ENCODE measurements at regions not wholly inside any gene's neighbourhood (a gene's known extent, or its start where the extent isn't known, plus 50 kb on each side); places are given as distances from the start of the nearest gene placed in this dataset.

DNA sequence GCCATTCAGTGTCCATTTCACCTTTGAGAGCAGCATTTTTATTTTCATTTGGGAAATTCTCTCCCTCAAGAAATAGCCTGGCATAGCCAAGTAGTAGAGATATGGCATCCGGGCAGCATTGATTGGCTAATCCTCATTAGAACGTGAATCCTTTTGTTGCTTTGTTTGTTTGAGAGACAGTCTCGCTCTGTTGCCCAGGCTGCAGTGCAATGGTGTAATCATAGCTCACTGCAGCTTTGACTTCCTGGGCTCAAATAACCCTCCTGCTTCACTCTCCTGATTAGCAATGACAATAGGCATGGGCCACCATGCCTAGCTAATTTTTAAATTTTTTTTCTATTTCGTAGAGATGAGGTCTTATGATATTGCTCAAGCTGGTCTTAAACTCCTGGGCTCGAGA is 1174.9 kb upstream of the AUTS2 start (continued):
- TF ChIP-seq, protein P1, sequence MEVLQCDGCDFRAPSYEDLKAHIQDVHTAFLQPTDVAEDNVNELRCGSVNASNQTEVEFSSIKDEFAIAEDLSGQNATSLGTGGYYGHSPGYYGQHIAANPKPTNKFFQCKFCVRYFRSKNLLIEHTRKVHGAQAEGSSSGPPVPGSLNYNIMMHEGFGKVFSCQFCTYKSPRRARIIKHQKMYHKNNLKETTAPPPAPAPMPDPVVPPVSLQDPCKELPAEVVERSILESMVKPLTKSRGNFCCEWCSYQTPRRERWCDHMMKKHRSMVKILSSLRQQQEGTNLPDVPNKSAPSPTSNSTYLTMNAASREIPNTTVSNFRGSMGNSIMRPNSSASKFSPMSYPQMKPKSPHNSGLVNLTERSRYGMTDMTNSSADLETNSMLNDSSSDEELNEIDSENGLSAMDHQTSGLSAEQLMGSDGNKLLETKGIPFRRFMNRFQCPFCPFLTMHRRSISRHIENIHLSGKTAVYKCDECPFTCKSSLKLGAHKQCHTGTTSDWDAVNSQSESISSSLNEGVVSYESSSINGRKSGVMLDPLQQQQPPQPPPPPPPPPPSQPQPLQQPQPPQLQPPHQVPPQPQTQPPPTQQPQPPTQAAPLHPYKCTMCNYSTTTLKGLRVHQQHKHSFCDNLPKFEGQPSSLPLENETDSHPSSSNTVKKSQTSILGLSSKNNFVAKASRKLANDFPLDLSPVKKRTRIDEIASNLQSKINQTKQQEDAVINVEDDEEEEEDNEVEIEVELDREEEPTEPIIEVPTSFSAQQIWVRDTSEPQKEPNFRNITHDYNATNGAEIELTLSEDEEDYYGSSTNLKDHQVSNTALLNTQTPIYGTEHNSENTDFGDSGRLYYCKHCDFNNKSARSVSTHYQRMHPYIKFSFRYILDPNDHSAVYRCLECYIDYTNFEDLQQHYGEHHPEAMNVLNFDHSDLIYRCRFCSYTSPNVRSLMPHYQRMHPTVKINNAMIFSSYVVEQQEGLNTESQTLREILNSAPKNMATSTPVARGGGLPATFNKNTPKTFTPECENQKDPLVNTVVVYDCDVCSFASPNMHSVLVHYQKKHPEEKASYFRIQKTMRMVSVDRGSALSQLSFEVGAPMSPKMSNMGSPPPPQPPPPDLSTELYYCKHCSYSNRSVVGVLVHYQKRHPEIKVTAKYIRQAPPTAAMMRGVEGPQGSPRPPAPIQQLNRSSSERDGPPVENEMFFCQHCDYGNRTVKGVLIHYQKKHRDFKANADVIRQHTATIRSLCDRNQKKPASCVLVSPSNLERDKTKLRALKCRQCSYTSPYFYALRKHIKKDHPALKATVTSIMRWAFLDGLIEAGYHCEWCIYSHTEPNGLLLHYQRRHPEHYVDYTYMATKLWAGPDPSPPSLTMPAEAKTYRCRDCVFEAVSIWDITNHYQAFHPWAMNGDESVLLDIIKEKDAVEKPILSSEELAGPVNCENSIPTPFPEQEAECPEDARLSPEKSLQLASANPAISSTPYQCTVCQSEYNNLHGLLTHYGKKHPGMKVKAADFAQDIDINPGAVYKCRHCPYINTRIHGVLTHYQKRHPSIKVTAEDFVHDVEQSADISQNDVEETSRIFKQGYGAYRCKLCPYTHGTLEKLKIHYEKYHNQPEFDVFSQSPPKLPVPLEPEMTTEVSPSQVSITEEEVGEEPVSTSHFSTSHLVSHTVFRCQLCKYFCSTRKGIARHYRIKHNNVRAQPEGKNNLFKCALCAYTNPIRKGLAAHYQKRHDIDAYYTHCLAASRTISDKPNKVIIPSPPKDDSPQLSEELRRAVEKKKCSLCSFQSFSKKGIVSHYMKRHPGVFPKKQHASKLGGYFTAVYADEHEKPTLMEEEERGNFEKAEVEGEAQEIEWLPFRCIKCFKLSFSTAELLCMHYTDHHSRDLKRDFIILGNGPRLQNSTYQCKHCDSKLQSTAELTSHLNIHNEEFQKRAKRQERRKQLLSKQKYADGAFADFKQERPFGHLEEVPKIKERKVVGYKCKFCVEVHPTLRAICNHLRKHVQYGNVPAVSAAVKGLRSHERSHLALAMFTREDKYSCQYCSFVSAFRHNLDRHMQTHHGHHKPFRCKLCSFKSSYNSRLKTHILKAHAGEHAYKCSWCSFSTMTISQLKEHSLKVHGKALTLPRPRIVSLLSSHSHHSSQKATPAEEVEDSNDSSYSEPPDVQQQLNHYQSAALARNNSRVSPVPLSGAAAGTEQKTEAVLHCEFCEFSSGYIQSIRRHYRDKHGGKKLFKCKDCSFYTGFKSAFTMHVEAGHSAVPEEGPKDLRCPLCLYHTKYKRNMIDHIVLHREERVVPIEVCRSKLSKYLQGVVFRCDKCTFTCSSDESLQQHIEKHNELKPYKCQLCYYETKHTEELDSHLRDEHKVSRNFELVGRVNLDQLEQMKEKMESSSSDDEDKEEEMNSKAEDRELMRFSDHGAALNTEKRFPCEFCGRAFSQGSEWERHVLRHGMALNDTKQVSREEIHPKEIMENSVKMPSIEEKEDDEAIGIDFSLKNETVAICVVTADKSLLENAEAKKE (CRISPR knock-in tag; IDR thresholded peaks at IDR 0.05), result no peak

DNA sequence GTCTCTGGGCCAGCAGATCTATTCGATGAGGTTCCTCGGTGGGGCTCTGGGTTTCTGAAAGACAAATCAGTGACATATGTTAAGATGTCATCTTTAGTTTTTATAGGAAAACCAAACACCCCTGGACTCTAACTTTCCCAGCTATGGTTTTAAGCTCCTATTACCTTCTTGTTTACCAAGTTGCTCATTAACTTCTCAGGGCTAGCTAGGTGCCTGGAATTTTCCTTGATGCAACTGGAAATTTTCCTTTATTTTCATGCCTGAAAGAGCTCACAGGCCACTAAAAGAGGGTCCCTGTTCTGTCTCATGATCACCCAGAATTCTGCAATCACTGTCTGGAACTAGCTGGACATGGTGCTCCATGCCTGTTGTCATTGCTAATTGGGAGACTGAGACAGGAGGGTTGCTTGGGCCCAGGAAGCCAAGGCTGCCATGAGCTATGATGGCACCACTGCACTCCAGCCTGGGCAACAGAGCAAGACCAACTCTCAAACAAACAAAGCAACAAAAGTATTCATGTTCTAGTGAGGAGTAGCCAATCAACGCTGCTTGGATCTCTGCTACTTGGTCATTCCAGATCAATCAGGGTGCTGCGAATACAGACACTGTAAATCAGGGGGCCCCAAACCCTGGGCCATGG is 1173.5 kb upstream of the AUTS2 start:
- Histone ChIP-seq H3K4me1 (ENCODE audit: insufficient read depth) (no peaks in the 10 kb centered on the region; the same call in 1 of the 2 replicates), H2AFZ (no peak overlapping the region), H3K4me2 (no peak overlapping the region), H3K27me3 (ENCODE audit: insufficient read depth) (no peaks in the 10 kb centered on the region), H3K4me3 (no peak overlapping the region), H4K20me1 (replicated peaks; ENCODE audit: insufficient read depth) (no peaks in the 10 kb centered on the region), H3F3A (replicated peaks; ENCODE audit: low read depth) (no peaks in the 10 kb centered on the region), H3K79me2 (replicated peaks; ENCODE audit: insufficient read depth) (no peaks in the 10 kb centered on the region), H3K9me2 (ENCODE audit: insufficient read depth) (no peaks in the 10 kb centered on the region), H3K27ac (ENCODE audit: low read depth) (no peak overlapping the region), H3K36me3 (ENCODE audit: insufficient read depth) (no peaks in the 10 kb centered on the region)
- DNase-seq (ENCODE audit: low spot score) (no peak), ATAC-seq (no peak)
- peaks cover 68% of the 10 kb centered on the region for H3K36me3 Mint-ChIP-seq (ENCODE audit: low read depth)
- H3K4me1 Mint-ChIP-seq, result no peaks in the 10 kb centered on the region
- no peak overlapping the region for H3K27ac Mint-ChIP-seq
- H3K4me3 Mint-ChIP-seq, result no peak overlapping the region
- peaks cover 7% of the 10 kb centered on the region for H3K27me3 Mint-ChIP-seq (ENCODE audit: insufficient read depth, low read depth, poor library complexity)
- peaks cover 99% of the 10 kb centered on the region for H3K9me3 Mint-ChIP-seq
- TF ChIP-seq STAT1 (IDR thresholded peaks at IDR 0.05; ENCODE audit: unreplicated experiment) (no peak), EZH2phosphoT487 (IDR thresholded peaks at IDR 0.05; ENCODE audit: unreplicated experiment) (no peak), ZNF331 (CRISPR knock-in tag; IDR thresholded peaks at IDR 0.05; ENCODE audit: low read depth) (no peak), POLR2AphosphoS5 (IDR thresholded peaks at IDR 0.05; ENCODE audit: low read depth) (no peak), EZH2 (IDR thresholded peaks at IDR 0.05; ENCODE audit: low read depth, unreplicated experiment) (no peak), NANOG (IDR thresholded peaks at IDR 0.05; ENCODE audit: borderline replicate concordance) (no peak), JUNB (IDR thresholded peaks at IDR 0.05; ENCODE audit: unreplicated experiment) (no peak)
- TF ChIP-seq, protein P2, sequence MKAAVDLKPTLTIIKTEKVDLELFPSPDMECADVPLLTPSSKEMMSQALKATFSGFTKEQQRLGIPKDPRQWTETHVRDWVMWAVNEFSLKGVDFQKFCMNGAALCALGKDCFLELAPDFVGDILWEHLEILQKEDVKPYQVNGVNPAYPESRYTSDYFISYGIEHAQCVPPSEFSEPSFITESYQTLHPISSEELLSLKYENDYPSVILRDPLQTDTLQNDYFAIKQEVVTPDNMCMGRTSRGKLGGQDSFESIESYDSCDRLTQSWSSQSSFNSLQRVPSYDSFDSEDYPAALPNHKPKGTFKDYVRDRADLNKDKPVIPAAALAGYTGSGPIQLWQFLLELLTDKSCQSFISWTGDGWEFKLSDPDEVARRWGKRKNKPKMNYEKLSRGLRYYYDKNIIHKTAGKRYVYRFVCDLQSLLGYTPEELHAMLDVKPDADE (IDR thresholded peaks at IDR 0.05), result no peak
- TF ChIP-seq, protein P3, sequence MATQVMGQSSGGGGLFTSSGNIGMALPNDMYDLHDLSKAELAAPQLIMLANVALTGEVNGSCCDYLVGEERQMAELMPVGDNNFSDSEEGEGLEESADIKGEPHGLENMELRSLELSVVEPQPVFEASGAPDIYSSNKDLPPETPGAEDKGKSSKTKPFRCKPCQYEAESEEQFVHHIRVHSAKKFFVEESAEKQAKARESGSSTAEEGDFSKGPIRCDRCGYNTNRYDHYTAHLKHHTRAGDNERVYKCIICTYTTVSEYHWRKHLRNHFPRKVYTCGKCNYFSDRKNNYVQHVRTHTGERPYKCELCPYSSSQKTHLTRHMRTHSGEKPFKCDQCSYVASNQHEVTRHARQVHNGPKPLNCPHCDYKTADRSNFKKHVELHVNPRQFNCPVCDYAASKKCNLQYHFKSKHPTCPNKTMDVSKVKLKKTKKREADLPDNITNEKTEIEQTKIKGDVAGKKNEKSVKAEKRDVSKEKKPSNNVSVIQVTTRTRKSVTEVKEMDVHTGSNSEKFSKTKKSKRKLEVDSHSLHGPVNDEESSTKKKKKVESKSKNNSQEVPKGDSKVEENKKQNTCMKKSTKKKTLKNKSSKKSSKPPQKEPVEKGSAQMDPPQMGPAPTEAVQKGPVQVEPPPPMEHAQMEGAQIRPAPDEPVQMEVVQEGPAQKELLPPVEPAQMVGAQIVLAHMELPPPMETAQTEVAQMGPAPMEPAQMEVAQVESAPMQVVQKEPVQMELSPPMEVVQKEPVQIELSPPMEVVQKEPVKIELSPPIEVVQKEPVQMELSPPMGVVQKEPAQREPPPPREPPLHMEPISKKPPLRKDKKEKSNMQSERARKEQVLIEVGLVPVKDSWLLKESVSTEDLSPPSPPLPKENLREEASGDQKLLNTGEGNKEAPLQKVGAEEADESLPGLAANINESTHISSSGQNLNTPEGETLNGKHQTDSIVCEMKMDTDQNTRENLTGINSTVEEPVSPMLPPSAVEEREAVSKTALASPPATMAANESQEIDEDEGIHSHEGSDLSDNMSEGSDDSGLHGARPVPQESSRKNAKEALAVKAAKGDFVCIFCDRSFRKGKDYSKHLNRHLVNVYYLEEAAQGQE (IDR thresholded peaks at IDR 0.05; ENCODE audit: unreplicated experiment), result no peak
- TF ChIP-seq, protein P4, sequence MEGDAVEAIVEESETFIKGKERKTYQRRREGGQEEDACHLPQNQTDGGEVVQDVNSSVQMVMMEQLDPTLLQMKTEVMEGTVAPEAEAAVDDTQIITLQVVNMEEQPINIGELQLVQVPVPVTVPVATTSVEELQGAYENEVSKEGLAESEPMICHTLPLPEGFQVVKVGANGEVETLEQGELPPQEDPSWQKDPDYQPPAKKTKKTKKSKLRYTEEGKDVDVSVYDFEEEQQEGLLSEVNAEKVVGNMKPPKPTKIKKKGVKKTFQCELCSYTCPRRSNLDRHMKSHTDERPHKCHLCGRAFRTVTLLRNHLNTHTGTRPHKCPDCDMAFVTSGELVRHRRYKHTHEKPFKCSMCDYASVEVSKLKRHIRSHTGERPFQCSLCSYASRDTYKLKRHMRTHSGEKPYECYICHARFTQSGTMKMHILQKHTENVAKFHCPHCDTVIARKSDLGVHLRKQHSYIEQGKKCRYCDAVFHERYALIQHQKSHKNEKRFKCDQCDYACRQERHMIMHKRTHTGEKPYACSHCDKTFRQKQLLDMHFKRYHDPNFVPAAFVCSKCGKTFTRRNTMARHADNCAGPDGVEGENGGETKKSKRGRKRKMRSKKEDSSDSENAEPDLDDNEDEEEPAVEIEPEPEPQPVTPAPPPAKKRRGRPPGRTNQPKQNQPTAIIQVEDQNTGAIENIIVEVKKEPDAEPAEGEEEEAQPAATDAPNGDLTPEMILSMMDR (conservative IDR thresholded peaks at IDR 0.05; ENCODE audit: low read depth in 2 of 2), result no peak
